Fibroblast of peridontal ligament (primary cell): ENCODE measurements at regions not wholly inside any gene's neighbourhood (a gene's known extent, or its start where the extent isn't known, plus 50 kb on each side); places are given as distances from the start of the nearest gene placed in this dataset.
"Not testable (repeated sequence)": the region's sequence is repeated elsewhere in the genome, so short reads cannot be mapped to it uniquely, and the experiment has no call there.

ENCODE experiments used
- DNase-seq: peaks from one replicate; pipeline ENCODE4 v3.0.0-alpha.2; 2010; ENCODE audit errors: extremely low read depth

DNA sequence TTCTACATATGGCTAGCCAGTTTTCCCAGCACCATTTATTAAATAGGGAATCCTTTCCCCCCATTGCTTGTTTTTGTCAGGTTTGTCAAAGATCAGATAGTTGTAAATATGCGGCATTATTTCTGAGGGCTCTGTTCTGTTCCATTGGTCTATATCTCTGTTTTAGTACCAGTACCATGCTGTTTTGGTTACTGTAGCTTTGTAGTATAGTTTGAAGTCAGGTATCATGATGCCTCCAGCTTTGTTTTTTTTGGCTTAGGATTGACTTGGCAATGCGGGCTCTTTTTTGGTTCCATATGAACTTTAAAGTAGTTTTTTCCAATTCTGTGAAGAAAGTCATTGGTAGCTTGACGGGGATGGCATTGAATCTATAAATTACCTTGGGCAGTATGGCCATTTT lies 60.0 kb upstream of the GPC3 start:
- DNase-seq = not testable (repeated sequence)

- DNase-seq = not testable (repeated sequence)
Measured at GRCh38 chrX:134067107-134067506, 81.7 kb upstream of the GPC3 start.

- DNase-seq = not testable (repeated sequence)
Measured at GRCh38 chrX:134071899-134072298, 86.5 kb upstream of the GPC3 start.

GRCh38 chrX:134073341-134073740 lies 87.9 kb upstream of the GPC3 start:
- DNase-seq = no peak

DNA sequence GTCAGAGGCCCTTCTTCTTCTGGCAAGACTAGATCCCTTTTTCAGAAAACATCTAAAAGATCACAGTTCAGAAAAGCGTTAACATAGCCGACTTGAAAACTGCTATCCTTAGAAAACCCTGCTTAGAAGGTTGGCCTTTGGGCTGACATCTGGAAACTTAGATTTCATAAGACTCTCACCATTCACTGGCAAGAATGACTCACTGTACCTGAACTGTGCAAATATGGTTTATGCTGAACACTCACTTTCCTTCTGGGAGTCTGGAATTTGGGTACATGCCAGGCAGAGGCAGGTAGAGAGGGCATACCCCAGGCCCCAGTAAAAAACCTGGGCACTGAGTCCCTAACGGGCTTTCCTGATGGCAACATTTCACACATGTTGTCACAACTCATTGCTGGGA lies 88.8 kb upstream of the GPC3 start:
- DNase-seq = no peak

DNA sequence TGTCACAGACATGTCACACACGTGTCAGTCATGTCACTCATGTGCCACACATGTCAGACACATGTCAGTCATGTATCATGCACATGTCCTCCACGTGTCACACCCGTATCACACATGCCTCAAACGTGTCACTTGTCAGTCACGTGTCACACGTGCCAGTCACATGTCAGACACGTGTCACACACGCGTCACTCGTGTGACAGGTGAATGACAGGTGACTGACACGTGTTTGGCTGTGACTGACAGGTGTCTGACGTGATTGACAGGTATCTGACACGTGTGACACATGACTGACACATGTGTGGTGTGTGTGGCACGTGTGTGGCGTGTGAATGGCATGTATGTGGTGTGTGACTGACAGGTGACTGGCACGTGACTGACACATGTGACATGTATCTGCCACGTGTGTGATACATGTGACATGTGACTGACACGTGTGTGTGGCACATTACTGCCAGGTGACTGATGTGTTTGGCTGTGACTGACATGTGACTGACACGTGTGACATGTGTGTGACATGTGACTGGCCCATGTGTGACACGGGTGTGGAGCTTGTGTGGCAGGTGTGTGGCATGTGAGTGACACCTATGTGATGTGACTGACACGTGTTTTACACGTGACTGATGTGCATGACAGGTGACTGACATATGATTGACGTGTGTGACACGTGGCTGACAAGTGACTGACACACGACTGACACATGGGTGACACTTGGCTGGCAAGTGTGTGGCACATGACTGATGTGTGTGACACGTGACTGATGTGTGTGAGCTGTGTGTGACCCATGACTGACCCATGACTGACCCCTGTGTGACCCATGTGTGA lies 90.7 kb upstream of the GPC3 start:
- no peak for DNase-seq

- no peak for DNase-seq
Measured at GRCh38 chrX:134095366-134095765, 110.0 kb upstream of the GPC3 start.

- no peak for DNase-seq
Measured at GRCh38 chrX:134101636-134102035, 116.2 kb upstream of the GPC3 start.

DNA sequence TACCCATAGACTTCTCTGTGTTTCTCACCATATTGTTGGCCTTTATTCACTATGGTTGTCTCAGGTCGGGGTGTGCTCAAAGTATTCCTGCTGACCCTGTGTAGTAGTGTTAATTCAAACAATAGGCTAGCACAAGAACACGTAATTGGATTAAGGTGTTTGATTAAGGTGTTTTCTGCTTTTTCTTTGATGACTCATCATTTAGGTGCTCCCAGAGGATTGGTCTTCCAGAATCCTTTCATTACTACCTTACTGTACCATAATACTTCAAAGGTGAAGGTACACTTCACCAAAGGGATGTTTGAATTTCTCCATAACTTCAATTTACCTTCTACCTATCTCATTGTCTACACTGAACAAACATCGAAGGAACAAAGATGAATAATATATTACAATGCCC lies 121.7 kb upstream of the CCDC160 start:
- no peak for DNase-seq

DNA sequence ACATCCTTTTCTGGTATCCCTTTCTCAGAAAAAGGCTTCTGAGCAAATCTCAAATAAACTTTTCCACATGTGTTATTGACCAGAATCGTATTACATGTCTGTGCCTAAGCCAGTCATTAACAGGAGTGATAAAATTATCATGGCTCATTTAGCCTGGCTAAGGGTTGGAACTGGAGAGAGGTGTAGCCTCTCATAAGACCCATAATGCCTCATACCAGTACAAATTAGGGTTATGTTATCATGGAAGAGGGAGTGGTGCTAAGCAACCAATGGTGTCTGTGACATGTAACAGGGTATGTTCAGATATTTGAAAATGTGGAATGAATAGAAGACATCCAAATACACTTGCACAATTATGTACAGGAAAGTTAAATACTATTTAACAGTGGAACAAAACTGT lies 99.6 kb upstream of the CCDC160 start:
- DNase-seq = no peak

DNA sequence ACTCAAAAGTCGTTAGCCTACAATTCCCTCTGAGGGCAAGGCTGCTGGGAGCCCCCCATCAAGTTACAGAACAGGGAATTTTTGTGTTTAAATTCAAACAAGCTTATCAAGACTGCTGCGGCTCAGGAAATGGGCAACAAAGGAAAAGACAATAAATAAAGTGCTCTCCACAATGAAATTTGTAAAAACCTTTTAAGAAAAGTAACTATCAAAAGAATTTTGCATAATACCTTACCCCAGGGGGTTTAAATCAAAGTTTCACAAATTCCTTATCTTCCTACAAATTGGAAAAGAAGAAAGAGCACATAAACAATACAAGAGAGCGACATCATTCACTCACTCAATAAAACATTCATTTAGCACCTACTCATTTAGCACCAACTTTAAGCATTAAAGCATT lies 97.9 kb upstream of the CCDC160 start:
- no peak for DNase-seq

DNA sequence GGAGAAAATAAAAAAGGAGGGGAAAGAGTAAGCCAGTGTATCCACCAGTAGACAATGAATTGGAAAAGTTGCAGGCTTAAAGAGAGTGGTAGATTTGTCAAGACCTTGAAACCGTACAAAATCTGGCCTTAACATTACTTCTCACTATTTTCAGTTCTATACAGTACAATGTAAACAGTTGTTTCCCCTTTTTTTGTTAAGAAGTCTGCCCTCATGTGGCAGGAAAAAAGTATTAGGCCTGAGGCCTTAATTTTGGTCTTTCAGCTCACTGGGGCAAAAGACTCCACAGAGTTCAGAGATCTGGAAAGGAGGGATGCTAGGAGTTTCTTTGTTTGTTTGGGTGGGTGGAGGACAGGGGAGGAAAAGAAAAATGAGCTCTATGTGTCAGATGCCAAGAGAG lies 92.8 kb upstream of the CCDC160 start:
- DNase-seq = peak; percentile 3

- no peak for DNase-seq
Measured at GRCh38 chrX:134146493-134146892, 90.5 kb upstream of the CCDC160 start.

- no peak for DNase-seq
Measured at GRCh38 chrX:134148172-134148692, 88.8 kb upstream of the CCDC160 start.

DNA sequence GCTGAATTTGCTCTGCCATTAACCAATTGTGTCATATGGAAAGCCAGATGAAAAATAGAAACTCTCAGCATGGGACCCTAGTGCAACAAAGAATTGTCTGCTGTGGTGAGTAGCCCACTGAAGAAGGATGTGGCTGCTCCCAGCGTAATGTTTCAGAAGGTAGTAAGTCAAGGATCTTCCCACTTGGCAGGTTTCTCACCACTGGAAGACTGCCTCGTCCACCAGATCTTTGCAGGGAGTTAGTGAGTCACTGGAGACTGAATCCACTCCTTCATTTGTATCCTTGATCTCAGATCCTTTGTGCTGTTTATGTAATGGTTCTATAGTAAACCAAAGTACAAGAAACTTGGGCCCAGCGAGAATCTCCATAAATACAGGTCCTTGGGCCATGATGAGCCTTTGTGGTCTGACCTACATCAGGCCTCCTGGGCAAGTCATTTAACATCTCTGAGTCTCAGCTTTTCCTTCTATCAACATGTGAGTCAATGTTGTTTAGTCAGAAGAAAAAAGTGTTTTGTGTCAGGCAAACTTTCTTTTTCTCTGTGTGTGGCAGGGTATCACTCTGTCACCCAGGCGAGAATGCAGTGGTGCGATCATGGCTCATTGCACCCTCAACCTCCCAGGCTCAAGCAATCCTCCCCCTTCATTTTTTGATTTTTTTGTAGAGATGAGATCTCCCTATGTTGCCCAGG lies 78.0 kb upstream of the CCDC160 start:
- DNase-seq = no peak

DNA sequence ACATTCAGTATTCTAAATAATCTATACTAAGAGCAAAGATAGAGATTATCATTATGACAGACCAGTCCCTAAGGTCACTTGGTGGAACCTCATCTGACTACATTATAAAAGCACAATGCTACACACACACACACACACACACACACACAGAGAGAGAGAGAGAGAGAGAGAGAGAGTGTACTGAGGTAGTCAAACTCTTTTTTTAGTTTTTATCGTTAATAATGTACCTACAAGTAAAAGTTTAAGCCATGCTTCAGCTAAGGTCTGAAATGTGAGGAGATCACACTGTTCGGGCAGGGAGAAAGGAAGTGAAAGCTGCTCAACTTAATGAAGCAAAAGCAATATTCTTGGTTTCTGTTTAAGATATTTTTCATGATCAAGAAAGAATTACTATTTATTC lies 75.8 kb upstream of the CCDC160 start:
- DNase-seq = no peak

DNA sequence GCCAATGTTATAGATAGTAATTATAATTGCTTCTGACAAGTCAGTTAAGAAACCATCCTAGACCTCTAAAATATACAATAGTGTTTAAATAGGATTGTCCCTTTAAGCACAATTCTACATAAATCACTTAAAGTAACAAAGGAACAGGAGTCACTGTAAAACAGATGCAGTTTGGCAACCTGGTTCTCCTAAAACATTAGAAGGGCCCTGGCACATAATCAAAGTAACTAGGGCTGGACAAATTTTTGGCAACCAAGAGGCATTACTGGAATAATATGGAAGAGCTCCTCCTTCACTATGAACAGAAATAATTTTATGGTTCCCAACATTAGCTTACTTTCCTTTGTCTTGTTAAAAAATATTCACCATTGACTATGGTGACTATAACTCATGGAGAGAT lies 75.0 kb upstream of the CCDC160 start:
- DNase-seq = no peak

GRCh38 chrX:134163836-134164235 lies 73.1 kb upstream of the CCDC160 start:
- DNase-seq = no peak

DNA sequence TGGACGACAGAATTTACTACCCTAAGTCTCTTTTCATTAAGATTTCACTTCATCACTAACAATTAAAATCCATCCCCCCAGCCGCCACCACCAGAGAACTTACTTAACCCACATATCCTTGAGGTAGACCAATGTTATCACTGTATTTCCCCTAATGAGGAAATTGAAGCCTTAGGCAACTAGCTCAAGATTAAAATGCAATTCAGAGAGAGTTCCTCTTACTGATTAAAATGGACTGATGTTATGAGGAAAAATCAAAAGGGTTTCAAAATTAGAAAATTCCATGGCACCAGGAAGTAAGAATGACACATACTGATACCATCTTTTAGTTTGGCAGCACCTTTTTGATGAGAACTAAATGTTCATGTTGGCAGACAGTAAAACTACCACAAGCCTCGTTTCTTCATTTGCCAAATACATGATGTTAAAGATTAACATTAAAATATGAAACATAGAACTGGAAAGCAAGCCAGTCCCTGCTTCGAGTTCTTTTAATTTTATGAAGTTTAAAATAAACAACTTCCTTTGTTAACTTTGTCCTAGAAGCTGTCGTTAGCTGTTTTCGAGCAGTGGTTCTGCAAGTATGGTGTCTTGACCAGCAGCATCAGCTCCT lies 69.3 kb upstream of the CCDC160 start:
- no peak for DNase-seq

DNA sequence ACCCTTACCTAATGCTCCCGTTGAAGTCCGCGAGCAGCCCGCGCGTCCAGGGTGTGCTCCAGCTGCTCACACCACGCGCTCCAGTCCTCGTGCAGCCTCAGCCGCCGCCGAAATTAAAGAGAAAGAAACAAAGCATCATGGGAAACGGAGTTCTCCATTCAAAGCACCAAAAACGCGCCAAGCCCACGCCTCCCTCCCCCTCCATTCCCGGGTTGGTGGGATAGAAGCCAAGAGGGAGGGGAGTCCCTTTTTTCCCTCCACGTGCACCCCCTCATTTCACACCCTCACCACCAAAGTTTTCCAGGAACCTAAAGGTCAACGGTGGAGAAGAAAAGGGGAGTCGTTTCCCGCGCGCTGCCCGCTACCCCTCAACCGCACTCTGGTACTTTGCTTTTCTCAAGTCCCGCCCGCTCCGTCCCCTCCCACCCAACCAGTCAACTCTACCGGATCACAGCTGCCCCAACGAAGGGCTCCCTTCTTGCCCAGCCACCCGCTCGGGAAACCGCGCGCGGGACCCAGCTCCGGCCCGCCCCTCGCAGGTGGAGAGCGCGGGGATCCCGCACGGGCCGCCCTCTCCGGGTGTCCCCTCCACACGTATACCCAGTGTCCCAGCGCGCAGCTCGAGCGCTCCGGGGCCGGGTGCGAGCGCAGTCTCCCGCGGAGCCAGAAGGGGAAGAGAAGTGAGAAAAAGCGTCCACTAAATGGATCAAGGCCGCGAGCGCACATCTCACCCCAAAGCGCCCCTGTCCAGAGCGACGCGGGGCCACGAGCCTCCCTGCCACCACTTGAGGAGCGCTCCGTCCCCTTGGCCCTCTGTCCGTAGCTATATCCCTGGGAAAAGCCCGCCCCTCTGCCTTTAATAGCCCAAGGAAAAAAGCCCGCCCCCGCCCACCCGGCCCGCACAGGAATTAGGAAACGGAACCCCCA lies 65.1 kb upstream of the CCDC160 start:
- no peak for DNase-seq

- no peak for DNase-seq
Measured at GRCh38 chrX:134172588-134173259, 64.3 kb upstream of the CCDC160 start.
